ENCODE measurements at regions not wholly inside any gene's neighbourhood (a gene's known extent, or its start where the extent isn't known, plus 50 kb on each side); places are given as distances from the start of the nearest gene placed in this dataset.

DNA sequence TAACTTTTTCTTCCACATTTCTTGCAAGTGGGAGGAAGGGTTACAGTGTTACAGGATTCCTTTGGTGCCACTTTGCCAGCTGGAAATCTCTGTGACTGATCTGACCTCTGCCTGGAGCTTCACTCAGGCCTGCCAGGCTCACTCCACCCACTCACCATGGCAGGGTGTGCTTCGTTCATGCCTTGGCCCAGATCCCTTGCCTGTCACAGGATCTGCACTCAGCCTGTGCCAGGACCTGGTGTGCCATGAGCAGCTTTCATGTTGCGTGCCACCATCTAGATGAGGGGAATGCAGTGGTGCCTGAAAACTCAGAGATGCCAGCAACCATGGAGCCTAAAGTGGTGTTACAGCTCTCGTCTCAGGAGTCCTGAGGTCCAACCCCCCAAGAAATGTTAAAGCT, 2596.4 kb downstream of the PCDH7 start:
- TF ChIP-seq POLR2A (IDR thresholded peaks at IDR 0.05) = no peak
- TF ChIP-seq CTCF (IDR thresholded peaks at IDR 0.05 in 4 of 5, conservative IDR thresholded peaks at IDR 0.05 in 1 of 5) = no peak
